GM13977 (cell line): ENCODE measurements at regions not wholly inside any gene's neighbourhood (a gene's known extent, or its start where the extent isn't known, plus 50 kb on each side); places are given as distances from the start of the nearest gene placed in this dataset.

ENCODE experiments used
- DNase-seq: peaks from one replicate; pipeline ENCODE4 v3.0.0; 2012; ENCODE audit warnings: low spot score
- CTCF ChIP-seq: IDR thresholded peaks from 2 replicates; pipeline ENCODE4 v1.5.1; 2012; ENCODE audit warnings: mild to moderate bottlenecking, control low read depth; ENCODE audit not compliant: insufficient read depth; ENCODE audit errors: extremely low read depth, missing control alignments
- in situ Hi-C: fragments of 300-500 bp; cut with MboI; formaldehyde crosslinking; loops from one replicate; pipeline ENCODE4 v1.12.0; 2022; ENCODE audit warnings: low sequenced_read_pairs, low pct_unique_long_range_greater_than_20kb, mixed read lengths, inconsistent platforms; ENCODE audit not compliant: unreplicated experiment

- no peak for TF ChIP-seq CTCF
- DNase-seq, result no peak
- in situ Hi-C loops, result no loop called here
Measured at GRCh38 chr2:215554689-215555498, 119.0 kb upstream of the FN1 start.

GRCh38 chr2:215553946-215554345, 118.1 kb upstream of the FN1 start:
- in situ Hi-C loops, result no loop called here
- DNase-seq, result no peak
- TF ChIP-seq CTCF, result peak; percentile 31

GRCh38 chr2:215552144-215552580, 116.3 kb upstream of the FN1 start:
- TF ChIP-seq CTCF, result no peak
- no peak for DNase-seq
- in situ Hi-C loops, result no loop called here

GRCh38 chr2:215550331-215550730, 114.5 kb upstream of the FN1 start:
- no peak for TF ChIP-seq CTCF
- no peak for DNase-seq
- in situ Hi-C loops, result no loop called here

- DNase-seq, result no peak
- TF ChIP-seq CTCF, result no peak
- in situ Hi-C loops, result no loop called here
Measured at GRCh38 chr2:215548714-215549113, 112.8 kb upstream of the FN1 start.

- no peak for DNase-seq
- in situ Hi-C loops, result no loop called here
- TF ChIP-seq CTCF, result no peak
Measured at GRCh38 chr2:215542690-215543089, 106.8 kb upstream of the FN1 start.

GRCh38 chr2:215540658-215541057, 104.8 kb upstream of the FN1 start:
- no peak for DNase-seq
- TF ChIP-seq CTCF, result no peak
- in situ Hi-C loops, result no loop called here
